ENCODE measurements at regions not wholly inside any gene's neighbourhood (a gene's known extent, or its start where the extent isn't known, plus 50 kb on each side); places are given as distances from the start of the nearest gene placed in this dataset.

DNA sequence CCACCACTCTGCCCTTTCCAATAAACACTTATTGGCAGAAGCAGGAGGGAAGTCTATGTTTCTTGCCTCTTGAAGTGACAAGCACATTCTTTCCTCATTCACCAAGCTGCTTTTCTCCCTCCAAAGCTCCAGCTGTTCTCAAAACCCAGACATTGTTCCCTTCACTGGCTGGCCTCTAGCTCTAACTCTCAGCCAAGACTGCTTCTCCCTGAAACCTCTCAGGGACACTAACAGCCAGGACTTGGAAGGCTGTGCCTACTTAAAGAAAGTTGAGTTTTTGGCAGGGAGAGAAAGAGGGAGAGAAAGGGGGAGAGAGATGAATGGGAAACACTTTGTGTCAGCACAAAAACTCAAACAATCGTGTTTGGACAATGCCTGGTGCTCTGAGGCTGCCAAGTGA is 99.5 kb downstream of the COX18 start:
- TF ChIP-seq, protein P1, sequence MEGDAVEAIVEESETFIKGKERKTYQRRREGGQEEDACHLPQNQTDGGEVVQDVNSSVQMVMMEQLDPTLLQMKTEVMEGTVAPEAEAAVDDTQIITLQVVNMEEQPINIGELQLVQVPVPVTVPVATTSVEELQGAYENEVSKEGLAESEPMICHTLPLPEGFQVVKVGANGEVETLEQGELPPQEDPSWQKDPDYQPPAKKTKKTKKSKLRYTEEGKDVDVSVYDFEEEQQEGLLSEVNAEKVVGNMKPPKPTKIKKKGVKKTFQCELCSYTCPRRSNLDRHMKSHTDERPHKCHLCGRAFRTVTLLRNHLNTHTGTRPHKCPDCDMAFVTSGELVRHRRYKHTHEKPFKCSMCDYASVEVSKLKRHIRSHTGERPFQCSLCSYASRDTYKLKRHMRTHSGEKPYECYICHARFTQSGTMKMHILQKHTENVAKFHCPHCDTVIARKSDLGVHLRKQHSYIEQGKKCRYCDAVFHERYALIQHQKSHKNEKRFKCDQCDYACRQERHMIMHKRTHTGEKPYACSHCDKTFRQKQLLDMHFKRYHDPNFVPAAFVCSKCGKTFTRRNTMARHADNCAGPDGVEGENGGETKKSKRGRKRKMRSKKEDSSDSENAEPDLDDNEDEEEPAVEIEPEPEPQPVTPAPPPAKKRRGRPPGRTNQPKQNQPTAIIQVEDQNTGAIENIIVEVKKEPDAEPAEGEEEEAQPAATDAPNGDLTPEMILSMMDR (IDR thresholded peaks at IDR 0.05; ENCODE audit: extremely low read depth in 1 of 2, insufficient read depth in 1 of 2, low read depth in 1 of 2, low read length in 2 of 2), result no peak
- TF ChIP-seq MYC (IDR thresholded peaks at IDR 0.05; ENCODE audit: low read depth, low read length) (no peak), GATA2 (IDR thresholded peaks at IDR 0.05; ENCODE audit: insufficient read depth, insufficient read length, low read depth, low read length) (no peak)
